DND-41 (cell line): ENCODE measurements at regions not wholly inside any gene's neighbourhood (a gene's known extent, or its start where the extent isn't known, plus 50 kb on each side); places are given as distances from the start of the nearest gene placed in this dataset.

Source experiments
- CTCF ChIP-seq: IDR thresholded peaks from 2 replicates; pipeline ENCODE4 v1.5.1; 2012; ENCODE audit warnings: borderline replicate concordance, low read length, moderate library complexity, mild to moderate bottlenecking; ENCODE audit not compliant: poor library complexity, severe bottlenecking; ENCODE audit errors: extremely low read depth
- EZH2 ChIP-seq: IDR thresholded peaks from 3 replicates; pipeline ENCODE4 v1.6.1; 2012; ENCODE audit warnings: borderline replicate concordance, low read depth, mild to moderate bottlenecking, moderate library complexity, low read length, inconsistent platforms; ENCODE audit not compliant: severe bottlenecking

- TF ChIP-seq CTCF, result no peak
- TF ChIP-seq EZH2, result no peak
Observed at GRCh38 chr4:104382961-104383360, 111.7 kb downstream of the CXXC4 start.
